ENCODE measurements at regions not wholly inside any gene's neighbourhood (a gene's known extent, or its start where the extent isn't known, plus 50 kb on each side); places are given as distances from the start of the nearest gene placed in this dataset.

GRCh38 chr2:195115738-195116137, 541.3 kb upstream of the SLC39A10 start:
- TF ChIP-seq CTCF (conservative IDR thresholded peaks at IDR 0.05; ENCODE audit: low read length) (no peak), EZH2phosphoT487 (IDR thresholded peaks at IDR 0.05; ENCODE audit: borderline replicate concordance) (no peak)
